ENCODE measurements at regions not wholly inside any gene's neighbourhood (a gene's known extent, or its start where the extent isn't known, plus 50 kb on each side); places are given as distances from the start of the nearest gene placed in this dataset.

GRCh38 chr4:125507141-125507540 is 192.4 kb downstream of the FAT4 start:
- TF ChIP-seq ESRRA (CRISPR knock-in tag; IDR thresholded peaks at IDR 0.05; ENCODE audit: borderline replicate concordance) (no peak), ETV6 (CRISPR knock-in tag; IDR thresholded peaks at IDR 0.05) (no peak)
